Tibial artery (tissue), 4 donors: ENCODE measurements at regions not wholly inside any gene's neighbourhood (a gene's known extent, or its start where the extent isn't known, plus 50 kb on each side); places are given as distances from the start of the nearest gene placed in this dataset.

Source experiments
- DNase-seq, 2 donors: peaks; one replicate each; pipeline ENCODE4 v3.0.0-alpha.2; 2019
- H3K27ac ChIP-seq, 2 donors: fragments of 200-600 bp; sonication (generic) in 1 of 2; 1 replicate in 1 of 2; 2 replicates in 1 of 2; pipeline ENCODE4 v1.5.1; 2018 to 2019; ENCODE audit warnings: mild to moderate bottlenecking in 1 of 2
- H3K27me3 ChIP-seq, 2 donors: fragments of 200-600 bp; sonication (generic) in 1 of 2; one replicate each; pipeline versions ENCODE4 v1.5.1 to v1.6.0; 2016 to 2019
- H3K36me3 ChIP-seq, 3 donors: fragments of 200-600 bp; sonication (generic) in 2 of 3; one replicate each; pipeline ENCODE4 v1.5.1; 2016 to 2019; ENCODE audit warnings: mild to moderate bottlenecking in 2 of 3
- H3K4me1 ChIP-seq, 4 donors: fragments of 200-600 bp; sonication (generic) in 2 of 4; 1 replicate in 3 of 4; 2 replicates in 1 of 4; pipeline ENCODE4 v1.5.1; 2016 to 2019
- H3K4me3 ChIP-seq, 2 donors: fragments of 200-600 bp; sonication (generic) in 1 of 2; 1 replicate in 1 of 2; 2 replicates in 1 of 2; pipeline ENCODE4 v1.5.1; 2018 to 2019; ENCODE audit warnings: mild to moderate bottlenecking in 2 of 2
- H3K9me3 ChIP-seq, 3 donors: fragments of 200-600 bp; sonication (generic) in 1 of 3; one replicate each; pipeline ENCODE4 v1.5.1; 2016 to 2019
- CTCF ChIP-seq, 2 experiments: fragments of 200-600 bp in 1 of 2; fragments of 450-650 bp in 1 of 2; IDR thresholded peaks; one replicate each; pipeline ENCODE4 v1.5.1; 2017 to 2019; ENCODE audit warnings: antibody characterized with exemption in 2 of 2, mild to moderate bottlenecking in 1 of 2, moderate library complexity in 1 of 2
- intact Hi-C: fragments of 100-400 bp; cut with DNase I; formaldehyde crosslinking; loops from one replicate; pipeline ENCODE4 v1.15.0; 2023; ENCODE audit warnings: low total_unique reads

- Histone ChIP-seq H3K9me3 (no peaks in the 10 kb centered on the region), H3K36me3 (no peaks in the 10 kb centered on the region), H3K4me1 (no peaks in the 10 kb centered on the region), H3K27me3 (peaks cover 0 to 62% of the 10 kb centered on the region in 2 donors), H3K4me3 (no peak overlapping the region), H3K27ac (no peak overlapping the region)
- no peak for DNase-seq
- intact Hi-C loops = no loop called here
- TF ChIP-seq CTCF (IDR thresholded peaks at IDR 0.05) = no peak
These were observed 171.8 kb downstream of the OLFM1 start for GRCh38 chr9:135259273-135259672.

GRCh38 chr9:135260221-135261180 lies 173.0 kb downstream of the OLFM1 start:
- H3K36me3 ChIP-seq = no peaks in the 10 kb centered on the region
- H3K4me3 ChIP-seq = no peak overlapping the region
- no peak for DNase-seq
- no peak overlapping the region for H3K27ac ChIP-seq
- intact Hi-C loops = no loop called here
- H3K27me3 ChIP-seq = peaks cover 0 to 63% of the 10 kb centered on the region in 2 donors
- H3K9me3 ChIP-seq = no peaks in the 10 kb centered on the region
- H3K4me1 ChIP-seq = no peaks in the 10 kb centered on the region
- TF ChIP-seq CTCF (IDR thresholded peaks at IDR 0.05) = no peak

- intact Hi-C loops = no loop called here
These were observed 174.8 kb downstream of the OLFM1 start for GRCh38 chr9:135262248-135262647.

GRCh38 chr9:135263511-135263910 lies 176.0 kb downstream of the OLFM1 start:
- no peaks in the 10 kb centered on the region for H3K36me3 ChIP-seq
- no peaks in the 10 kb centered on the region for H3K9me3 ChIP-seq
- no peaks in the 10 kb centered on the region for H3K4me1 ChIP-seq
- H3K27ac ChIP-seq = no peak overlapping the region
- TF ChIP-seq CTCF (IDR thresholded peaks at IDR 0.05) = no peak
- no peak overlapping the region for H3K4me3 ChIP-seq
- H3K27me3 ChIP-seq = peaks cover 0 to 71% of the 10 kb centered on the region in 2 donors
- no peak for DNase-seq
- intact Hi-C loops = no loop called here

More at GRCh38 chr9:135262248-135262647, 174.8 kb downstream of the OLFM1 start:
- Histone ChIP-seq H3K9me3 (no peaks in the 10 kb centered on the region), H3K4me3 (no peak overlapping the region), H3K27me3 (peaks cover 0 to 63% of the 10 kb centered on the region in 2 donors), H3K36me3 (no peaks in the 10 kb centered on the region), H3K4me1 (no peaks in the 10 kb centered on the region), H3K27ac (no peak overlapping the region)
- DNase-seq = no peak
- TF ChIP-seq CTCF (IDR thresholded peaks at IDR 0.05) = no peak

- no peak for TF ChIP-seq CTCF (IDR thresholded peaks at IDR 0.05)
- H3K9me3 ChIP-seq = no peaks in the 10 kb centered on the region
- H3K4me3 ChIP-seq = no peak overlapping the region
- H3K36me3 ChIP-seq = no peaks in the 10 kb centered on the region
- no peaks in the 10 kb centered on the region for H3K4me1 ChIP-seq
- intact Hi-C loops = no loop called here
- peaks cover 0 to 82% of the 10 kb centered on the region in 2 donors for H3K27me3 ChIP-seq
- H3K27ac ChIP-seq = no peak overlapping the region
- no peak for DNase-seq
These were observed 178.5 kb downstream of the OLFM1 start for GRCh38 chr9:135265931-135266330.
